Heart left ventricle (tissue), 13 donors: ENCODE measurements at regions not wholly inside any gene's neighbourhood (a gene's known extent, or its start where the extent isn't known, plus 50 kb on each side); places are given as distances from the start of the nearest gene placed in this dataset.

ENCODE experiments used
- POLR2A ChIP-seq, 2 donors: fragments of 450-650 bp; IDR thresholded peaks; one replicate each; pipeline ENCODE4 v1.6.1; 2017; ENCODE audit warnings: antibody characterized with exemption in 2 of 2, mild to moderate bottlenecking in 2 of 2, moderate library complexity in 2 of 2
- TF ChIP-seq, protein P1 (sequence below), 12 donors: fragments of 200-600 bp; sonication (generic) in 4 of 12; IDR thresholded peaks; one replicate each; pipeline versions ENCODE4 v1.5.0 to v1.8.0; 2018 to 2022; ENCODE audit warnings: antibody characterized with exemption in 12 of 12, mild to moderate bottlenecking in 5 of 12
- donor health status: ischemic (EF 13 %, LVEDD 7.1; RV severe dilation, severe dysfunction).
- donor health status: DM: no; HTN: yes; CAD: no.
- donor health status: DM: no; HTN: no; CAD: no.
- donor health status: ischemic (EF 25% LVEDD 6.9; RV normal size, moderate dysfunction).
- donor health status: ischemic (EF 25% LVEDD 5.7; RV mildly dilated, moderate dysfunction).
- donor health status: ischemic (EF 35%, LVEDD 5.7; RV mildly dilated, moderate dysfunction).
- donor health status: nonischemic (EF 11% LVEDD 7.7; RV severe dilation, severe dysfunction).
- donor health status: DM: yes; HTN: yes; CAD: no.
- donor health status: PGD.
- donor health status: ischemic (EF 29% LVEDD 5.4; RV normal size, mild dysfunction).
- donor health status: nonischemic (EF 23%, LVEDD 6.1; RV moderate dilation, normal function).

DNA sequence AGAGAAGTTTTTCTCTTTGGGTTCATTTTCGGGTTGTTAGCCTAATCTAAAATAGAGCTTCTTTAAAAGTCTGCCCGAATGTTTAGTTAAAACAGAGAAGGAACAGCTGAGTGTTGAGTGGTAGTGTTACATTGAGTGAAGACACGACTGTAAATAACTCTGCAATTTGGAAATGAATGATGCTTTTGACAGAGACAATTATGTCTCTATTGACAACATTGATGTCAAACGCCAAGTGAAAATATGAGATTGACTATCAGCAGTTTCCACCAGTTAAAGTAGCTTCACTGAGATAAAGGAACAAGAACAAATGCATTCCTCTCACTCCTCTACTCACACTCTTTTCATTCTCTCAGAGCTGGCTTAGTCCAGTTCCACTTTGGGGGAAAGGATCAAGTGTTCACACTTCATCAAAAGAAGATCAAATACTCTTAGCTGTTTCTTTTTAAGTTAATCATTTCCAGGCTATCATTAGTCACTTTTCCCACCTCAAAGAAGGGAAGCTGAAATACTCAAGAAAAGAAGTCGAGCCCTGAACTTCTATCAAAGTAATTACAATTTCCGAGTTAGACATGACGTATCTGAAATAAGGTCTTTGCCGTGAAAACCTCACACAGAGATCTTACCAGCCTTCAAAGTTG is 399.1 kb upstream of the DPH6 start:
- TF ChIP-seq, protein P1, sequence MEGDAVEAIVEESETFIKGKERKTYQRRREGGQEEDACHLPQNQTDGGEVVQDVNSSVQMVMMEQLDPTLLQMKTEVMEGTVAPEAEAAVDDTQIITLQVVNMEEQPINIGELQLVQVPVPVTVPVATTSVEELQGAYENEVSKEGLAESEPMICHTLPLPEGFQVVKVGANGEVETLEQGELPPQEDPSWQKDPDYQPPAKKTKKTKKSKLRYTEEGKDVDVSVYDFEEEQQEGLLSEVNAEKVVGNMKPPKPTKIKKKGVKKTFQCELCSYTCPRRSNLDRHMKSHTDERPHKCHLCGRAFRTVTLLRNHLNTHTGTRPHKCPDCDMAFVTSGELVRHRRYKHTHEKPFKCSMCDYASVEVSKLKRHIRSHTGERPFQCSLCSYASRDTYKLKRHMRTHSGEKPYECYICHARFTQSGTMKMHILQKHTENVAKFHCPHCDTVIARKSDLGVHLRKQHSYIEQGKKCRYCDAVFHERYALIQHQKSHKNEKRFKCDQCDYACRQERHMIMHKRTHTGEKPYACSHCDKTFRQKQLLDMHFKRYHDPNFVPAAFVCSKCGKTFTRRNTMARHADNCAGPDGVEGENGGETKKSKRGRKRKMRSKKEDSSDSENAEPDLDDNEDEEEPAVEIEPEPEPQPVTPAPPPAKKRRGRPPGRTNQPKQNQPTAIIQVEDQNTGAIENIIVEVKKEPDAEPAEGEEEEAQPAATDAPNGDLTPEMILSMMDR (IDR thresholded peaks at IDR 0.05), result no peak
- no peak for TF ChIP-seq POLR2A (IDR thresholded peaks at IDR 0.05)
